Smooth muscle cell (in vitro differentiated cells): ENCODE measurements at regions not wholly inside any gene's neighbourhood (a gene's known extent, or its start where the extent isn't known, plus 50 kb on each side); places are given as distances from the start of the nearest gene placed in this dataset.

Experiments used
- DNase-seq: peaks from one replicate; lab custom pipeline; 2025; ENCODE audit not compliant: unreplicated experiment; lab: John Stamatoyannopoulos, UW
- H2AFZ ChIP-seq: fragments of 200-600 bp; sonication (generic); 2 replicates; pipeline ENCODE4 v1.6.0; 2016; ENCODE audit warnings: antibody characterized with exemption, low read depth, mild to moderate bottlenecking
- H3F3A ChIP-seq: fragments of 200-600 bp; sonication (generic); 2 replicates; pipeline ENCODE4 v1.6.0; 2017; ENCODE audit warnings: antibody characterized with exemption, low read depth
- H3K27ac ChIP-seq: fragments of 200-600 bp; sonication (generic); 2 replicates; pipeline ENCODE4 v1.5.1; 2016; ENCODE audit warnings: low read depth, mild to moderate bottlenecking
- H3K27me3 ChIP-seq: fragments of 200-600 bp; sonication (generic); 2 replicates; pipeline ENCODE4 v1.6.1; 2016; ENCODE audit warnings: low read depth, mild to moderate bottlenecking
- H3K36me3 ChIP-seq: fragments of 200-600 bp; sonication (generic); 2 replicates; pipeline ENCODE4 v1.5.1; 2016; ENCODE audit warnings: low read depth
- H3K4me1 ChIP-seq: fragments of 200-600 bp; sonication (generic); 2 replicates; pipeline ENCODE4 v1.5.1; 2016; ENCODE audit warnings: low read depth
- H3K4me2 ChIP-seq: fragments of 200-600 bp; sonication (generic); 2 replicates; pipeline ENCODE4 v1.6.0; 2016; ENCODE audit warnings: mild to moderate bottlenecking
- H3K4me3 ChIP-seq: fragments of 200-600 bp; sonication (generic); 2 replicates; pipeline ENCODE4 v1.5.1; 2016; ENCODE audit warnings: mild to moderate bottlenecking
- H3K79me2 ChIP-seq: fragments of 200-600 bp; sonication (generic); 2 replicates; pipeline ENCODE4 v1.6.0; 2016; ENCODE audit warnings: low read depth, mild to moderate bottlenecking
- H3K9ac ChIP-seq: fragments of 200-600 bp; sonication (generic); 2 replicates; pipeline ENCODE4 v1.6.0; 2016; ENCODE audit warnings: low read depth
- H3K9me3 ChIP-seq: fragments of 200-600 bp; sonication (generic); replicated peaks from 2 replicates; pipeline ENCODE4 v1.5.1; 2016; ENCODE audit warnings: low read depth
- H4K20me1 ChIP-seq: fragments of 200-600 bp; sonication (generic); 2 replicates; pipeline ENCODE4 v1.6.0; 2016; ENCODE audit warnings: low read depth
- WGBS: methylation state at CpG from one replicate; pipeline ENCODE4 v1.1.7; 2016; ENCODE audit warnings: low lambda C conversion rate; 5-methylcytosine and 5-hydroxymethylcytosine counted together
- TF ChIP-seq, protein P1 (sequence below): fragments of 200-600 bp; sonication (generic); IDR thresholded peaks from 2 replicates; pipeline ENCODE4 v1.5.1; 2017; ENCODE audit warnings: borderline replicate concordance, mild to moderate bottlenecking, antibody characterized with exemption; ENCODE audit not compliant: insufficient read depth, poor library complexity, severe bottlenecking

DNA sequence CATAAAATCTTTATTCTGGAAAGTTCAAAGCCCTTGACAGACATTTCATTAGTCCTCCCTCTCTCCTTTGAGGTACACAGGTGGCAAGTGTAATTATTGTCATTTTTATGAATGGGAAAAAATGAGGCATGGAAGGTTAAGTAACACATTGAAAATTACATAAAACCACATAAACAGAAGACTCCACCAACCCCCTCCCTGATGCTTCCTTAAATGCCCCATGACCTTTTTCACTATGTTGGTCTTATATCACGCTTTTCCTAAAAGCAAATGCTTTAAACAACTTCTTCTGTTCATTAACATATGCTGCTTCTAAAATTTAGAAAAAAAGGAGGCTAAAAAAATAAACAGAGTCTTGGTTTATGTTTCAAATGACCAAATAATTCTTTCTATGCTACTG is 648.4 kb downstream of the PTPRC start:
- H3K4me2 ChIP-seq, result no peak overlapping the region
- H3K4me3 ChIP-seq, result no peak overlapping the region
- H3K27me3 ChIP-seq, result no peaks in the 10 kb centered on the region
- H3K27ac ChIP-seq, result no peak overlapping the region
- 91% methylated on average over 1 of the region's 1 CpG for WGBS
- no peaks in the 10 kb centered on the region for H3K36me3 ChIP-seq
- no peaks in the 10 kb centered on the region for H3F3A ChIP-seq
- H2AFZ ChIP-seq, result no peak overlapping the region
- no peaks in the 10 kb centered on the region for H3K9me3 ChIP-seq
- no peak for DNase-seq
- H3K9ac ChIP-seq, result no peak overlapping the region
- no peaks in the 10 kb centered on the region for H3K4me1 ChIP-seq
- no peaks in the 10 kb centered on the region for H4K20me1 ChIP-seq
- TF ChIP-seq, protein P1, sequence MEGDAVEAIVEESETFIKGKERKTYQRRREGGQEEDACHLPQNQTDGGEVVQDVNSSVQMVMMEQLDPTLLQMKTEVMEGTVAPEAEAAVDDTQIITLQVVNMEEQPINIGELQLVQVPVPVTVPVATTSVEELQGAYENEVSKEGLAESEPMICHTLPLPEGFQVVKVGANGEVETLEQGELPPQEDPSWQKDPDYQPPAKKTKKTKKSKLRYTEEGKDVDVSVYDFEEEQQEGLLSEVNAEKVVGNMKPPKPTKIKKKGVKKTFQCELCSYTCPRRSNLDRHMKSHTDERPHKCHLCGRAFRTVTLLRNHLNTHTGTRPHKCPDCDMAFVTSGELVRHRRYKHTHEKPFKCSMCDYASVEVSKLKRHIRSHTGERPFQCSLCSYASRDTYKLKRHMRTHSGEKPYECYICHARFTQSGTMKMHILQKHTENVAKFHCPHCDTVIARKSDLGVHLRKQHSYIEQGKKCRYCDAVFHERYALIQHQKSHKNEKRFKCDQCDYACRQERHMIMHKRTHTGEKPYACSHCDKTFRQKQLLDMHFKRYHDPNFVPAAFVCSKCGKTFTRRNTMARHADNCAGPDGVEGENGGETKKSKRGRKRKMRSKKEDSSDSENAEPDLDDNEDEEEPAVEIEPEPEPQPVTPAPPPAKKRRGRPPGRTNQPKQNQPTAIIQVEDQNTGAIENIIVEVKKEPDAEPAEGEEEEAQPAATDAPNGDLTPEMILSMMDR, result no peak
- no peaks in the 10 kb centered on the region for H3K79me2 ChIP-seq

DNA sequence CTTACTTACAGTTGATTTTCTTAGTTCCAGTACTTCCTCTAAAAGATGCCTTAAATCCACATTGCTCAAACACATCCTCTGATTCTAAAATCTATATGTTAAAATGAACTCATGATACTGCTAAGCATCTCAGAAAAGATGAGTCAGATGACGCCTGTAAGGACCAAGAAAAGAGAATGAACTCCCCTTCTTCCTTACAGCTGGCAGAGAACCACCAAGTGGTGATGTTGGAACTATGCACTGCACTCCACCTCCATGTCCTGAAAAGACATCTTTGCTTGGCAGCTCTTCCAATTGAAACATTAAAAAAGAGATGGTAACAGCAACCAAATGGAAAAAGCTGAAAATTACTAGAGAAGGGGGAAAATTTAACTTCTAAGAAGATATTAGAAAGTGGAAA is 648.8 kb downstream of the PTPRC start:
- H3K36me3 ChIP-seq, result no peaks in the 10 kb centered on the region
- no peaks in the 10 kb centered on the region for H3K27me3 ChIP-seq
- TF ChIP-seq, protein P1, result no peak
- H3K4me3 ChIP-seq, result no peak overlapping the region
- no peaks in the 10 kb centered on the region for H4K20me1 ChIP-seq
- H3K9ac ChIP-seq, result no peak overlapping the region
- H2AFZ ChIP-seq, result no peak overlapping the region
- H3F3A ChIP-seq, result no peaks in the 10 kb centered on the region
- no peaks in the 10 kb centered on the region for H3K4me1 ChIP-seq
- WGBS, result 61% methylated on average over 1 of the region's 1 CpG
- no peak for DNase-seq
- H3K27ac ChIP-seq, result no peak overlapping the region
- no peak overlapping the region for H3K4me2 ChIP-seq
- no peaks in the 10 kb centered on the region for H3K9me3 ChIP-seq
- H3K79me2 ChIP-seq, result no peaks in the 10 kb centered on the region

DNA sequence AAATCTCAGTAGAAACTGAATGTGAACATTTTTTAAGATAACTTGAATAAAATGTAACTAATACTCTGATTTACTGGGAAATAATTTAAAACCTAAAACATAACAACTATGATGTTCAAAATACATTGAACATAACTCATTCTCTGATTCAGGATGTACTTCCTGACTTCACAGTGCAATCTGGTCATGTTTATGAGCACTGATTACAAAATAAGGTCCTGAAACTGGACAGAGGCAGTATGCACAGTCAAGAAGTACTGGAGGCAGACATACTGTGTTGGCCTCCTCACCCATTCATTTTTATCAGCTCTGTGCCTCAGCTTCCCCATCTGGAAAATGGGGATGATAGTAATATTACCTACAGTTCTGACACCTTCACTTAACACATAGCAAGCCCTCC is 651.3 kb downstream of the PTPRC start:
- no peak overlapping the region for H3K9ac ChIP-seq
- no peaks in the 10 kb centered on the region for H3K36me3 ChIP-seq
- no peak overlapping the region for H3K4me2 ChIP-seq
- DNase-seq, result no peak
- no peaks in the 10 kb centered on the region for H3K79me2 ChIP-seq
- H2AFZ ChIP-seq, result no peak overlapping the region
- no peaks in the 10 kb centered on the region for H3K4me1 ChIP-seq
- H3K27me3 ChIP-seq, result no peaks in the 10 kb centered on the region
- H3F3A ChIP-seq, result no peaks in the 10 kb centered on the region
- H3K9me3 ChIP-seq, result no peaks in the 10 kb centered on the region
- no peak overlapping the region for H3K4me3 ChIP-seq
- H4K20me1 ChIP-seq, result no peaks in the 10 kb centered on the region
- TF ChIP-seq, protein P1, result no peak
- no peak overlapping the region for H3K27ac ChIP-seq

DNA sequence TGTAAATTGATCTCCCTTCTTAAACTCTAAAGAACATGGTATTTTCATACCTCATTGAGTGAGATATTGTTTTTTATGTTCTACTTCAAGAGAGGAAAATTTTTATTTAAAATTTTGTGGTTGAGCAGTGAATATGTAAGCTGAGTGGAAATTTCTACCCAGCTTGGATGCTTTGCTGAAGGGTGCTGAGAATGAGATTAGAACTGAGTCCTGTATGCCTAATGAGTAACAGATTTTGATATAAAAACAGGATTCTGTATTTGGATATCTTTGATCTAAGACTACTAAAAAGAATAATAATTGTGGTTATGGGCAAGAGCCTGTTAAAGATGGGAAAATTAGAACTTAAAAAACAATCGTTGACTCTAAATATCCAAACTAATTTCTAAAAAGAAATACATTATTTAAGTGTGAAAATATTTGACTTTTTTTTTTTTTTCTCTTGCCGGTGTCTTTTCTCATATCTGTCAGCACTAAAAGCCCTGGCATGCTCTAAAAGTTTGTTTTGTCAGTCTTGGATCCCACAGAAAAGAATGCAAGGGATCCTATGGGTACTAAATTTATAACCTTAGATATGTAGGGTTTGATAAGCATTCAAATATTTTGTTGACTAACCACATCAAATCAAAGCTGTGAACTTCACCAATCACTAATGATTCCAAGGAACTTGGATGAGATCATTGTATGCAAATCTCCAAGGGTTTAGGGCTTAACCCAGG is 652.3 kb downstream of the PTPRC start:
- no peaks in the 10 kb centered on the region for H4K20me1 ChIP-seq
- DNase-seq, result no peak
- no peaks in the 10 kb centered on the region for H3F3A ChIP-seq

More for the DNA sequence above, 652.3 kb downstream of the PTPRC start:
- WGBS, result 49% methylated on average over 2 of the region's 2 CpGs
- Histone ChIP-seq H3K27ac (peak overlapping the region; percentile 15), H3K4me1 (no peaks in the 10 kb centered on the region), H3K79me2 (no peaks in the 10 kb centered on the region), H3K9ac (no peak overlapping the region), H2AFZ (peak overlapping the region; percentile 65), H3K36me3 (no peaks in the 10 kb centered on the region), H3K9me3 (no peaks in the 10 kb centered on the region), H3K4me2 (no peak overlapping the region), H3K27me3 (no peaks in the 10 kb centered on the region), H3K4me3 (no peak overlapping the region)
- TF ChIP-seq, protein P1, result no peak
